OCI-LY3 (cell line): ENCODE measurements at regions not wholly inside any gene's neighbourhood (a gene's known extent, or its start where the extent isn't known, plus 50 kb on each side); places are given as distances from the start of the nearest gene placed in this dataset.
"Not testable (repeated sequence)": the region's sequence is repeated elsewhere in the genome, so short reads cannot be mapped to it uniquely, and the experiment has no call there.

Source experiments
- EZH2phosphoT487 ChIP-seq: fragments of 200-600 bp; shearing (Covaris generic); IDR thresholded peaks from 2 replicates; pipeline ENCODE4 v1.6.1; 2018; ENCODE audit warnings: antibody characterized with exemption, mixed run types, low read depth
- TF ChIP-seq, protein P1 (sequence below): fragments of 200-600, 300-600 bp; sonication (generic); IDR thresholded peaks from 2 replicates; pipeline ENCODE4 v1.5.1; 2014; ENCODE audit warnings: antibody characterized with exemption, low read length, low read depth

- TF ChIP-seq EZH2phosphoT487 = not testable (repeated sequence)
- TF ChIP-seq, protein P1, sequence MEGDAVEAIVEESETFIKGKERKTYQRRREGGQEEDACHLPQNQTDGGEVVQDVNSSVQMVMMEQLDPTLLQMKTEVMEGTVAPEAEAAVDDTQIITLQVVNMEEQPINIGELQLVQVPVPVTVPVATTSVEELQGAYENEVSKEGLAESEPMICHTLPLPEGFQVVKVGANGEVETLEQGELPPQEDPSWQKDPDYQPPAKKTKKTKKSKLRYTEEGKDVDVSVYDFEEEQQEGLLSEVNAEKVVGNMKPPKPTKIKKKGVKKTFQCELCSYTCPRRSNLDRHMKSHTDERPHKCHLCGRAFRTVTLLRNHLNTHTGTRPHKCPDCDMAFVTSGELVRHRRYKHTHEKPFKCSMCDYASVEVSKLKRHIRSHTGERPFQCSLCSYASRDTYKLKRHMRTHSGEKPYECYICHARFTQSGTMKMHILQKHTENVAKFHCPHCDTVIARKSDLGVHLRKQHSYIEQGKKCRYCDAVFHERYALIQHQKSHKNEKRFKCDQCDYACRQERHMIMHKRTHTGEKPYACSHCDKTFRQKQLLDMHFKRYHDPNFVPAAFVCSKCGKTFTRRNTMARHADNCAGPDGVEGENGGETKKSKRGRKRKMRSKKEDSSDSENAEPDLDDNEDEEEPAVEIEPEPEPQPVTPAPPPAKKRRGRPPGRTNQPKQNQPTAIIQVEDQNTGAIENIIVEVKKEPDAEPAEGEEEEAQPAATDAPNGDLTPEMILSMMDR = not testable (repeated sequence)
Measured at GRCh38 chr2:136266346-136266745, 148.4 kb upstream of the CXCR4 start.
